A549 (cell line): ENCODE measurements at regions not wholly inside any gene's neighbourhood (a gene's known extent, or its start where the extent isn't known, plus 50 kb on each side); places are given as distances from the start of the nearest gene placed in this dataset.

ENCODE experiments used
- ATOH8 ChIP-seq: fragments of 250-450 bp; sonication (Bioruptor Pico); IDR thresholded peaks from 2 replicates; pipeline ENCODE4 v1.5.0; 2020; ENCODE audit warnings: low read depth, mild to moderate bottlenecking, moderate library complexity
- CTCF ChIP-seq: fragments of >200 bp; sonication (Bioruptor Twin); formaldehyde crosslinking; IDR thresholded peaks from 3 replicates; pipeline ENCODE4 v1.5.1; 2016
- EP300 ChIP-seq, 2 experiments: fragments of >200 bp; sonication (Bioruptor Twin); formaldehyde crosslinking; IDR thresholded peaks; 2 replicates in 1 of 2; 3 replicates in 1 of 2; pipeline ENCODE4 v1.6.1; 2016 to 2017
- POLR2A ChIP-seq: IDR thresholded peaks from 2 replicates; pipeline ENCODE4 v1.6.1; 2012; ENCODE audit warnings: mild to moderate bottlenecking, low read length

- TF ChIP-seq ATOH8 (no peak), POLR2A (no peak), CTCF (no peak), EP300 (IDR thresholded peaks at IDR 0.05) (no peak)
Observed at GRCh38 chr14:65813760-65814384, 401.3 kb downstream of the FUT8 start.
